GM19395 (cell line): ENCODE measurements at regions not wholly inside any gene's neighbourhood (a gene's known extent, or its start where the extent isn't known, plus 50 kb on each side); places are given as distances from the start of the nearest gene placed in this dataset.

Experiments used
- ATAC-seq: cut with Tn5 transposase; IDR thresholded peaks from one replicate; pipeline ENCODE4 v1.9.1; 2021; ENCODE audit warnings: mild to moderate bottlenecking, moderate library complexity; ENCODE audit not compliant: unreplicated experiment

GRCh38 chr12:115072712-115073111 is 388.7 kb upstream of the TBX3 start:
- no peak for ATAC-seq

- ATAC-seq: no peak
Observed at GRCh38 chr12:115070313-115070712, 386.3 kb upstream of the TBX3 start.

- ATAC-seq: no peak
Observed at GRCh38 chr12:115064296-115064695, 380.3 kb upstream of the TBX3 start.

- no peak for ATAC-seq
Observed at GRCh38 chr12:115062741-115063140, 378.8 kb upstream of the TBX3 start.

- no peak for ATAC-seq
Observed at GRCh38 chr12:115060477-115061168, 376.6 kb upstream of the TBX3 start.

GRCh38 chr12:115057445-115057844 is 373.5 kb upstream of the TBX3 start:
- no peak for ATAC-seq

GRCh38 chr12:115051378-115051777 is 367.4 kb upstream of the TBX3 start:
- ATAC-seq: no peak

GRCh38 chr12:115049614-115050013 is 365.6 kb upstream of the TBX3 start:
- no peak for ATAC-seq

- ATAC-seq: no peak
Observed at GRCh38 chr12:115046805-115047204, 362.8 kb upstream of the TBX3 start.

- no peak for ATAC-seq
Observed at GRCh38 chr12:115044073-115044472, 360.1 kb upstream of the TBX3 start.

- no peak for ATAC-seq
Observed at GRCh38 chr12:115043079-115043478, 359.1 kb upstream of the TBX3 start.

GRCh38 chr12:115042341-115042740 is 358.4 kb upstream of the TBX3 start:
- no peak for ATAC-seq

GRCh38 chr12:115037830-115038229 is 353.9 kb upstream of the TBX3 start:
- no peak for ATAC-seq

- ATAC-seq: no peak
Observed at GRCh38 chr12:115035535-115036107, 351.6 kb upstream of the TBX3 start.

GRCh38 chr12:115032521-115032920 is 348.5 kb upstream of the TBX3 start:
- ATAC-seq: no peak

- no peak for ATAC-seq
Observed at GRCh38 chr12:115030017-115030416, 346.0 kb upstream of the TBX3 start.

- no peak for ATAC-seq
Observed at GRCh38 chr12:115024531-115024930, 340.6 kb upstream of the TBX3 start.

- no peak for ATAC-seq
Observed at GRCh38 chr12:115023279-115024265, 339.6 kb upstream of the TBX3 start.

- no peak for ATAC-seq
Observed at GRCh38 chr12:115020091-115020490, 336.1 kb upstream of the TBX3 start.

- no peak for ATAC-seq
Observed at GRCh38 chr12:115017346-115017745, 333.4 kb upstream of the TBX3 start.

- no peak for ATAC-seq
Observed at GRCh38 chr12:115013236-115013981, 329.4 kb upstream of the TBX3 start.
